OCI-M1 (cell line): ENCODE measurements at regions not wholly inside any gene's neighbourhood (a gene's known extent, or its start where the extent isn't known, plus 50 kb on each side); places are given as distances from the start of the nearest gene placed in this dataset.
"Not testable (repeated sequence)": the region's sequence is repeated elsewhere in the genome, so short reads cannot be mapped to it uniquely, and the experiment has no call there.

Source experiments
- DNase-seq: peaks from one replicate; lab custom pipeline; 2025; lab: John Stamatoyannopoulos, UW

- peak; percentile 49 for DNase-seq
These were observed 117.5 kb upstream of the HGF start for GRCh38 chr7:81887098-81888090.

DNA sequence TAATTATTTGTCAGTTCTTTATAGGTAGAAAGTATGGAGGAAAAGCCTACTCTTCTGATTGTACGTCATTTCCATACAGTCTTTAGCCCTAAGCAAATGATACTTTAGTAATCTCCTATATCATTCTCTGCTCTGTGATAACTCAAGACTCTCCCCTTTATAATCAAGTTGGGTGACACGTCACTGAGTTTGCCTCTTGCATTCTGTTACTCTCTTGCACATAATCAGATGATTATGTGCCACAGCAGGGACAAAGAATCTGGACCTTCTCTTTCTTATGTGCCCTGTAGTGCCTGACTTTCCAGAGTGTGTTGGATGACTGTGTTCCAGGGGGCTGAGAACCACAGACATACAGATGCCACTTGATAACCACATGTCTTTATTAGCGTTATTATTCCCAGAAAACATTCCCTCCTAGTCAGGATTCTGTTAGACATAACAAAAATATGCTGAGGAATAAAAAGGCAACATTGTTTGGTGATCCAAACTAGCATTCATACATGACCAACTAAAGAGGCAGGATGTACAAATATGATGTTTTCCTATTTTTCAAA lies 116.4 kb upstream of the HGF start:
- DNase-seq = no peak

DNA sequence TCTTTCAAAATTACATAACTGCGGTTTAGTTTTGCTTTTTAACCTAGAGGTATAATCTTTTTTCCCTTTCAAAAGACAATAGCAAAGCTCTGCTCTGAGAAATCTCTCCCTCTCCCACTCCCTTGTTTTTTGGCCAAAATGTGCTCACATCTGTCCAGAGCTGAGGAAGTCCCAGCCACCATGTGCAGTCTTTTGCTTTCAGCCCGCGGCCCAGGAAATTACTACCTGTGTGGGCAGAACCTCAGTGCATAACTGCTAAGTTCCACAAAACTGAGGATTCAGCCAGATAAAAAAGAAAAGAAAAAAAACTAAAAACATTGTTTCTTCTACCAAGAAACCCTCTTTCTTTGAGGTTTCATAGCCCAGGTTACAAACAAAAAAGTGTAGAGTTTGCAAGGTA lies 115.0 kb upstream of the HGF start:
- DNase-seq = no peak

DNA sequence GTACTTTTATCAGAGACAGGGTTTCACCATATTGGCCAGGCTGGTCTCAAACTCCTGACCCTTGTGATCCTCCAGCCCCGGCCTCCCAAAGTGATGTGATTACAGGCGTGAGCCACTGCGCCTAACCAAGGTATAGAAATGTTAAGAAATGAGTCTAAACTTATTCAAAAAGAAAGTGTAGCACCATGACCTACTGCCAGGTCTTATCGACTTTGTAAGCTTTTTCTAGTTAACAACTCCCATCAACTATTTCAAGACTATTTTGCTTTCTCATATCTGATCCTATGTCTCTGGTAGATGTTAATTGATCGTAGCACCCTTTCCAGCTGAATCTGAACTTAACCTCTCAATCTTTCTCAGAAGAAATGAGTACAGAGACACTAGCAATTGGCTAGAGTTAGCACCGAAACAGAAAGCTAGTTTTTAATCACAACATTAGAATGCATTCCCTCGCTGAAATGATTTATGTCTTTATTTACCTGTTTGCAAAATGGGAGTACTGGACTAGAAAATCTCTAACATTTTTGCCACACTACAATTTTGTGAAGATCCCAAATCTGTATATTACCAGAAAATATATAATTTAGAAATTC lies 114.0 kb upstream of the HGF start:
- DNase-seq = no peak

DNA sequence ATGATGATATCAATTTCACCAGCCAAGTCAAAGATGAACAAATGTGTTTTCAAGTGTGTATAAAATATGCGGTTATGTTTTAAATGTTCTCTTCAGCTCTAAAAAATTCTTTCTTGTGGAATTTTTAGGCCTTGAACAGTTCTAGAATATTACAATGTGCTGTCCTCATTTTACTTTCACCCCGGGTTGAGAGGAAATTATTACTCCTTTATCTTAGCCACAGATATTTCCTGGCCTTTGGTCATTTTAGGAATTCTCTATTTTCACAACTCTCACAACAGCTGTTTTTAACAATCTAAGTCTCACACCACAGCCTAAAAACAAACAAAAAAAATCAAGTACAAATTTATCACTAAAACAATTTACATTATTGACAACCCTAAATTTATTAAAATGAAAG lies 112.2 kb upstream of the HGF start:
- DNase-seq = no peak

GRCh38 chr7:81877890-81878289 lies 108.0 kb upstream of the HGF start:
- DNase-seq = no peak

- no peak for DNase-seq
These were observed 103.7 kb upstream of the HGF start for GRCh38 chr7:81873559-81873958.

DNA sequence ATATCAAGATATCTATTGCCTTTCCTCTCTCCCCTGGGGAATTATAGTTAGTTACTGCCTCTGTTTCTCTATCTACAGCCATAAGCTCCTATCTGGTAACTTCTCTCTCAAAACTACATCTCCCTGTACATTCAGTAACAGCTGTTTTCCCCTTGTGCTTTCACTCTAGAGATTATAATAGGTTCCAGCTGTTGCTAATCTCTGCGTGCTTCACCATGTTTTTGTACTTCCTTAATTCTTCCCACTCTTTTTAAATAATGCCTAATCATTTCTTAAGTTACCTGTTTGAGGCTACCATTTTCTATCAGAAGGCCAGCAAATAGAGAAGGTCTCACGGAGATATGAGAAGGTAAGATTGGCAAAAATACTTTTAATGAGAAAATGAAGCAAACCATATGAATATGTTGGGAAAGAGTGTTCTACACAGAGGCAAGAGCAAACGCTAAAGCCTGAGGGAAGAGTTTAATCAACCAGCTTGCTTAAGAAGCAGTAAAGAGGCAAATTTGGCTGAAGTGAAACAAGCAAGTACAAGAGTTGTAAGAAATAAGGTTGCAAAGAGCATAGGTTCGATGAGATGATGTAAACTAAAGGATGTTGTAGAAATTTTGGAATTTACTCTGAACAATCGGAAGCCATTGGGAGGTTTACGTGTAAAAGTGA lies 101.9 kb upstream of the HGF start:
- peak; percentile 29 for DNase-seq

DNA sequence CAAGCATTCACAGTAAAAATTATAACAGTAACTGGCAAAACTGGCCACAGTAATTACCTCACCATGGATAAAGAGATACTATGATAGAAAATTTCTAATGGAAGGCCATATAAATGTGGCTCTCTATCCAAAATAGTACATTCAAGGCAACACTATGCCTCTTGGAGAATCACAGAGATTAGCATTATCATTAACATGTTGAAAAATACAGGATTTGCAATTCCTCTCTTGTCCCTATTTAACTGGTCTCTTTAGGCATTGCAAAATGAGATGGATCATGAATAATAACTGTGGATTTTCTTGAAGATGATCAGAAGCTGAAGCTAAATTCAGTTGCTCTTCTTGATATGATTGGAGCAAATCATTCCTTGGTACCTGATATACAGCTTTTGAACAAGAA lies 100.8 kb upstream of the HGF start:
- no peak for DNase-seq

- peak; percentile 65 for DNase-seq
These were observed 99.8 kb upstream of the HGF start for GRCh38 chr7:81869670-81870069.

DNA sequence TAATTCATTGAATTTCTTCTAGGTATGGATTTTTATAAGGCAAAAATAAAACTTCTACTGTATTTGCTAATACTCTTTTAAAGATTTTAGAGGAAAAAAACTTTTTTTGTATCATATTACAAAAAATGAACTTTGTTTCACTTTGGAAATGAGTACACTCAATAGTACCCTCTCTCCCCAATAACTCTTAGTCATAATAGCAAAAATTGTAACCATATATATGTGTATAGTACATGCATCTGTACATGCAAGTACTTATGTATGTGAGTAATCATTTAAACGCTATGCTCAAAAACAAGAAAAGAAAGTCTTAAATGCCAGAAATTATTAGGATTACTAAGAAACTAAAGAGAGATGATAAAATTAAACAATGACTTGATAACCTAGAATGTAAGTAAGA lies 95.9 kb upstream of the HGF start:
- no peak for DNase-seq

DNA sequence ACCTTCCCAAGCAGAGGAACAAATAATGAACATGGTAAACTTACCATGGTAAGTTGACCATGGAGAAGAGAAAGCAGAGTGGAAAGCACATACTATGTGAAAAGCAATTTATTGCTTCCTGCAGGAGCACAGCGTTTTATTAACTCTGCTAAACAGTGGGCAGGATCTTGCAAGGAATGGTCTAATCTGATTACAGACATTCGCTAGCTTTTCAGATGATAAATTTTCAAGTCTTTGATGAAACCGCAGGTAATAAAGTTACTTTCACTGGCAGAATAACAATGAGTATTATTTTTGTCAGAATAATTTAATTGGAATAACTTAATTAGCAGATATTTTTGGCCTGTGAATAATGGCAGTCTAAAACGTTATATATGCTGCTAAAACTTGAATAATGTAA lies 89.6 kb upstream of the HGF start:
- DNase-seq = no peak

DNA sequence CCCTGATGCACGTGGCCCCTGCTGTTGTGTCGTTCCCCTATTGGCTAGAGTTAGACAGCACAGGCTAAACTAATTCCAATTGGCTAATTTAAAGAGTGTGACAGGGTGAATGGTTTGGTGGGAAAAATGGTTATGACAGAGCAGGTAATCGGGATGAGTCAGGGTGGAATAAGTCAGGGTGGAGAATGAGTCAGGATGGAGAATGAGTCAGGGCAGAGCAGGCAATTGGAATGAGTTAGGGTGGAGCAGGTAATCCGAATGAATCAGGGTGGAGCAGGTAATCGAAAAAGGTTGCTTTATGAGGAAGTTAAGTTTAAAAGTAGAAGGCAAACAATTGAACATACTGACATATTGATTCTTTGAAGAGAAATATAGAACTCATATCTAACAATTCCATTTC lies 89.0 kb upstream of the HGF start:
- DNase-seq = not testable (repeated sequence)

DNA sequence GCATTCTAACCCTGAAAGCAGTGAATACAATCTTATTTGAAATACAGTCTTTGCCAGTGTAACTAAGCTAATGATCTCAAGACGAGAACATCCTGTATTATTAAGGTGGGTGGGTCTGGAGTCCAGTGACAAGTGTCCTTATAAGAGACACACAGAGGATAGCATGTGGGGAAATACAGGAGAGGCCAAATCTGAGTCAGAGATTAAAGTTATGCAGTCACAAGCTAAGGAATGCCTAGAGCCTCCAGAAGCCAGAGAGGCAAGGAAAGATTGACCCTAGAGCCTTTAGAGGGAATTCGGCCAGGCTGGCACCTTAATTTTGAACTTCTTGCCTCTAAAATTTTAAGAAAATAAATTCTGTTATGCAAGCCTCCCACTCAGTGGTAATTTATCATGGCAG lies 87.5 kb upstream of the HGF start:
- DNase-seq = no peak

GRCh38 chr7:81854518-81854917 lies 84.7 kb upstream of the HGF start:
- DNase-seq = no peak

GRCh38 chr7:81852701-81853100 lies 82.9 kb upstream of the HGF start:
- DNase-seq = no peak

- DNase-seq = no peak
These were observed 81.6 kb upstream of the HGF start for GRCh38 chr7:81851413-81851812.

GRCh38 chr7:81846398-81846797 lies 76.6 kb upstream of the HGF start:
- peak; percentile 76 for DNase-seq

DNA sequence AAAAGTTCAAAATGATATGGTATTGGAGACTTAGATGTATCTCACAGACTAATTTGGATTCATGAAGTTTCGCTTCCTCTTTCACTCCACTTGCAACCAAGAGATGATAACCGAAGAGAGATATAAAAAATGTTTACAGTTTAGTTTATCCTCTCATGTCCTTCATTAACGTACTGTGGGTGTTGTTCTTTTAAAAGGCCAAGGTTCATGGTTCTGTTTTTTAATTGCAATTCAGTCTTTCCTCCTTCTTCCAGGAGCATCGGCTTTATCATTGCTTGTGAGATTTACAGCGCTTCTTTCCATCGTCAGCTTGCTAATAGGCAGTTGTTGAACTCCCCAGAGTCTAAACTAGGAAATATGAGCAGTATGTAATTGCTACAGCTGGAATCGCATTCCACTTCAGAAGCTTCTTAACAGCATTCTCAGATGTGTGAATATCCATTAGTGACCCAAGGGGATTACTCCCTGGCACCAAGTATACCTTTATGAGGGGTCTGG lies 75.9 kb upstream of the HGF start:
- DNase-seq = peak; percentile 25

- DNase-seq = not testable (repeated sequence)
These were observed 73.8 kb upstream of the HGF start for GRCh38 chr7:81843657-81844056.

- no peak for DNase-seq
These were observed 72.5 kb upstream of the HGF start for GRCh38 chr7:81842361-81842760.

- DNase-seq = no peak
These were observed 70.0 kb upstream of the HGF start for GRCh38 chr7:81839708-81840369.
